HG02798 (cell line): ENCODE measurements at regions not wholly inside any gene's neighbourhood (a gene's known extent, or its start where the extent isn't known, plus 50 kb on each side); places are given as distances from the start of the nearest gene placed in this dataset.
"Not testable (repeated sequence)": the region's sequence is repeated elsewhere in the genome, so short reads cannot be mapped to it uniquely, and the experiment has no call there.

Source experiments
- ATAC-seq: cut with Tn5 transposase; IDR thresholded peaks from one replicate; pipeline ENCODE4 v1.9.1; 2021; ENCODE audit warnings: mild to moderate bottlenecking; ENCODE audit not compliant: unreplicated experiment, poor library complexity

DNA sequence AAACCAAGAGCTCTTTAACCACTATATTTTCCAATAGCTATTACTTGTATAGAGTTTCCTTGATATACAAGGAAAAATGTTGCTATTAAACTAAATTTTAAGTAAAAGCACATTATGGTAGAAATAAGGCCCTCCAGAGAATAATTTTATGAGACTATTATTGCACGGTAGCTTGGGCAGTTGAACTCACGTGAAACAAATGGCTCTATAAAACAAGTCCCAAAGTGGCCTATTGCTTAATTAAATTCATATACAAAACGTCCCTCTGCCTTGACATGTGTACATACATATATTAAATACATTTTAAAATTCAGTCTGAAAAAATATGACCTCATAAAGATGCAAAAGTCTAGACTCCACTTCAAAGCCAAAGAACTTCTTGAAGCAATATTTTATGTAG lies 582.2 kb downstream of the CENPC start:
- no peak for ATAC-seq

DNA sequence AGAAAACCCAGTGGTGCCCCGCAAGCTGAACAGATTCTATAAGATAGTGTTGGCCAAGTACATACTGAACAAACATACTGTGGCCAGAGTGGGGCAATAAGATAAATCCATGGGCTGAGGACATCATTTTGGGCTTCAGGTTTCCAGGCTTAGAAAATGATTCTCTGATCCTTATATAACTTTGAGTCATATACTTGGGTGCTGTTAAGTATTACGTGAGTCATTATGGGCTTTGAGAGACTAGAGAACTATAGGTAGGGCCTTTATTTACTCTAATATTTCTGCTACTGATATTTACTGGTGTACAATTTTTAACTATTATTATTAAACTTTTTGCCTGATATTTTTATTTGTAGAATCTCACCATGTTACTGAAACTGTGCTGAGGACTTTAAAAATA lies 586.1 kb downstream of the CENPC start:
- no peak for ATAC-seq

DNA sequence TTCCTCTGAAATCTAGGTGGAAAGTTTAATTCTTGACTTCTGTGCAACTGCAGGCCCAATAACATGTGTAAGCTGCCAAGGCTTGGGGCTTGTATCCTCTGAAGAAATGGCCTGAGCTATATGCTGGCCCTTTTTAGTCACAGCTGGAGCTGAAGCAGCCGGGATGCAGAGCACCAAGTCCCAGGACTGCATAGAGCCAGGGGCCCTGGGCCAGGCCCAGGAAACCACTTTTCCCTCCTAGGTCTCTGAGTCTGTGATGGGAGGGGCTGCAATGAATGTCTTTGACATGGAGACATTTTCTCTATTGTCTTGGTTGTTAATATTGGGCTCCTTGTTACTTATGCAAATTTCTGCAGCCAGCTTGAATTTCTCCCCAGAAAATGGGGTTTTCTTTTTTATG lies 588.5 kb downstream of the CENPC start:
- ATAC-seq: no peak

- no peak for ATAC-seq
Measured at GRCh38 chr4:66956426-66956825, 588.9 kb downstream of the CENPC start.

DNA sequence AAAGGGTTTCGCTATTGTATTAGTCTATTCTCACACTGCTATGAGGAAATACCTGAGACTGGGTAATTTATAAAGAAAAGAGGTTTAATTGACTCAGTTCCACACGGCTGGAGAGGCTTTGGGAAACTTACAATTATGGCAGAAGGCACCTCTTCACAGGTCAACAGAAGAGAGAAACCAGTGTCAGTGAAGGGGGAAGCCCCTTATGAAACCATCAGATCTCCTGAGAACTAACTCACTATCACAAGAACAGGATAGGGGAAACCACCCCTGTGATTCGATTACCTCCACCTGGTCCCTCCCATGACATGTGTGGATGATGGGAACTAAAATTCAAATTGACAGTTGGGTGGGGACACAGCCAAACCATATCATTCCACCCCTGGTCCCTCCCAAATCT lies 589.5 kb downstream of the CENPC start:
- no peak for ATAC-seq

- ATAC-seq: no peak
Measured at GRCh38 chr4:66949419-66949818, 595.9 kb downstream of the CENPC start.

DNA sequence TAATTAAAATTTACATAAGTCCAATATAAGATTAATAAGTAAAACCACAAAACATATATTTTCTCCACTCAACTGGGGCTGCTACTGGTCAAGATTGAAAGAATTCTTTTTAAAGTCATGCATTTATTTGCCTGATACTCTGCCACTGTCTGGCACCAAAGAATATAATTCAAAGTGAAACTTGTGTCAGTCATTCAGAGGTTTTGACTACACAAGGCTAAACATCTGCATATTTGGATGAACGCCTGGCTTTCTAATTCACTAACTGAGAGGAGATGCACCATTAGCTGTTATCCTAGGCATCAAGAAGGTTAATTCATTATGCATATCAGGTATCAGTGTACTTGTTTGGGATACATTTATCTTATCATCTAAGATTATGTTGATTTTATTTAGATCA lies 598.5 kb downstream of the CENPC start:
- no peak for ATAC-seq

DNA sequence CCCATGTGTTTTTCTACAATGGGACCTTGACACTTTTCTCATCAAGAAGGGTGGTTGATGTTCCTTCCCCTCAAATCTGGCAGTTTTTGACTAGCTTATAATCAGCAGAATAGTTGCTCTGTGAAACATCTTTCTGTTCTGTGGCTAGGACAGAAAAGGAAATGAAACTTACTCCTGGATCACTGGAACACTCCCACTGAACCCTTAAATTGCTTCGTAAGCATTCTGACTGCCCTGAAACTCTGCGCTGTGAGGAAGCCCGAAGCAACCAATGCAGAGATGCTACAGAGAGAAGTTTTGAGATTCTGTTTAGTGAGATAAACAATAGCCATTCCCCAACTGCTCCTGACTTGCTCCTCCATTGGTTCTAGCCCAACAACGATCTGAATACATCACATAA lies 602.2 kb downstream of the CENPC start:
- ATAC-seq: no peak

GRCh38 chr4:66931981-66932380 lies 613.3 kb downstream of the CENPC start:
- ATAC-seq: not testable (repeated sequence)

- ATAC-seq: no peak
Measured at GRCh38 chr4:66930206-66930605, 615.1 kb downstream of the CENPC start.

DNA sequence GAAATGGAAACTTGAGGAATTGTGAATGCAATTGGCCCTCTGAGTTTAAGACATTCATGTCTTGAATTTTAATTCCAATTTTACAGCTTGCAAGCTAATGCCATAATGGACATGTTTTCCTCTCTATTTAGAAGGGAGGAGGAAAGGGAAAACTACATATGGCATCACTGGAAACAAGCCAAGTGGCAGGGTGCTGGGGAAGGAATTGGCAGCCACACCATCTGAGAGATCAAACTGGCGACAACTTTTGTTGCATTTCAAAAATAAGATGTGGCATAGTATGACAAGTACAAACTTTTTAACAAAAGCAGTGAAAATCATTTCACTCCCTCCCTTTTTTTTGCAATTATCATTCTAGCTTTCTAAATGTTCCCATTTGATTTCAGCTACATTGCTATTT lies 615.6 kb downstream of the CENPC start:
- no peak for ATAC-seq

DNA sequence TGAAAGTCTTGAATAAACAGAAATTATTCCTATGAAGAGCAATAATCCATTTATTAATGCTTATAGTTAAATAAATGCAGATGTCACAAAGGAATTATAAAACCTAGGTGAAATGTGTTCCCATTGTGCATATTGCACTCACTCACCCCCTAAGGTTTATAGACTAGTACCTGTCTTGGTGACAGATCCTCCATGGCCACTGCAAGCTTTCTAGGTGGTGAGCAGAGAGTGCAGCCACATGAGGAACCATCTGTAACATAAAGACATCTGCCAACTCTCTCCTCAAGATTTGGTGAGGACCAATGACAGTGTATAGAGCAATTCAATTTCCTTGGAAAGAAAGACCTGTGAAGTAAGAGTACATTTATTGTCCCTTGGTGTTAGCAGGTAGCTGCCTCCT lies 616.4 kb downstream of the CENPC start:
- not testable (repeated sequence) for ATAC-seq

- no peak for ATAC-seq
Measured at GRCh38 chr4:66927937-66928336, 617.4 kb downstream of the CENPC start.

GRCh38 chr4:66926687-66927086 lies 618.6 kb downstream of the CENPC start:
- no peak for ATAC-seq

- ATAC-seq: no peak
Measured at GRCh38 chr4:66923081-66923865, 622.0 kb downstream of the CENPC start.

GRCh38 chr4:66921433-66921832 lies 623.9 kb downstream of the CENPC start:
- no peak for ATAC-seq

GRCh38 chr4:66920514-66920913 lies 624.8 kb downstream of the CENPC start:
- no peak for ATAC-seq

DNA sequence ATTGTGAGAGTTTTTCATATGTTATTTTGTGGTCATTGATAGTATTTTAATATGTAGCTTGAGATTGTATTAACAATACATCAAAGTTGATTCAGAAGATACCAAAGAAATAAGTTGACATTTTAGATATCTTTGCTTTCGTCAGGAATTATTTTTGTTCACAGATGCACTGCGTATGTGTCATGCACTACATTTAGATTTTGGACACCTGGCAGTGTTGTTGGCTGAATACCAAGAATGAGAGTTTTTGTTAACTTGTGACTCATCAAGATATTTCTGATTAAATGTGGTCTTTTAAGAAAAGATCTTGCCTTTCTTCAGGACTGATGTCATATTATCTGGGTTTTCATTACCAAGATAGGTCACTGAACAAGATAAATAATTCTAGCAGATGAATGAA lies 633.4 kb downstream of the CENPC start:
- ATAC-seq: no peak

DNA sequence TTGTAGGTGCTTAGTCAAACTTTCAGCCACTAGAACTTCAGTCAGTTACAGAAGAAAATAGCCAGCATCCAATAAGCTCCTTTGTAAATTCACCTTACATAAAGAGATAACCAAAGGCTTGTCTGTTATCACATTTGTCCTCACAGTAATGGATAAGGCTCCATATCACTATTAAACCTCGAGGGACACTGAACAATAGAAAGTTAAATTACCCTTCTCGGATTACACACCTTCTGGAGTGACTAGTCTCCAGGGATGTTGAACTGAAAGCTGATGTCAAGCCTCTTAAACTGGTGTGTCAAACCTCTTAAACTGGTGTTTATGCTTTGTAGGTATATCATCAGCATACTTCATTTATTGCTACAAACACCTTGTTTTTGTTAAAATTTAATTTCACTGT lies 639.0 kb downstream of the CENPC start:
- ATAC-seq: no peak

- no peak for ATAC-seq
Measured at GRCh38 chr4:66899422-66900065, 645.8 kb downstream of the CENPC start.

DNA sequence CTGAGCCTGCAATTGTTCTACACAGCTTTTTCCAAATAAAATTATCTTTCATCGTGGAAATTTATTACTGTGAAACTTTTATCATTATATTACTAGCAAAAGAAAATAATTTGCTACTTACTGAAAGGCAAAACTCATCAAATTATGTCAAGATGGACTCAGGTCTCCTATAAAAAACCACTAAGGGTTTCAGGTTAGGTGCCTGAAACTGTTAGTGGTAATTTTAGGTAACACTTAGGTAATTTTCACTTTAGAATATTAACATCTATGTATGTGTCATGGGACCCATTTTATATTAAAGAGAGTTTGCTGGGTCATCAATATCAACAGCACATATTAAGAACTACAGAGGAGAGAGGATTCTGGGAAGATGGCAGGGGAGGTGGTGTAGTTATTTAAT lies 651.5 kb downstream of the CENPC start:
- ATAC-seq: no peak

DNA sequence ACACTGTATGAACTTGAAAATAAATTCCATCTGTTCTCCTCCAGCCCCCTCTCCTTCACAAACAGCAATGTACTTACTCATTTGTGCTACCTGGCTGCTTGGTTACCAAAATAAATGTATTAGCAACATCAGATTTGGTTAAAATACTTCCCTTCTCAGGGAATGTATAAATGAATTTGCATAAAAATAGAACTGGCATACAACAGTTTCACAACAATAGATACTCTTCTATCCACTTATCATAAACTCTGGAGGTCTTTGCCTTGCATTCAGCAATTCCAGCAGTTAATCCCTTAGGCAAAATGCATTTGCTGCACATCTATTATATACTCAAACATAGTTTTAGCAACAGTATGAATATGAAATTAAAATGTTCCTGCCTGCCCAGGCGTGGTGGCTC lies 658.2 kb downstream of the CENPC start:
- ATAC-seq: no peak
